ENCODE measurements at regions not wholly inside any gene's neighbourhood (a gene's known extent, or its start where the extent isn't known, plus 50 kb on each side); places are given as distances from the start of the nearest gene placed in this dataset.

DNA sequence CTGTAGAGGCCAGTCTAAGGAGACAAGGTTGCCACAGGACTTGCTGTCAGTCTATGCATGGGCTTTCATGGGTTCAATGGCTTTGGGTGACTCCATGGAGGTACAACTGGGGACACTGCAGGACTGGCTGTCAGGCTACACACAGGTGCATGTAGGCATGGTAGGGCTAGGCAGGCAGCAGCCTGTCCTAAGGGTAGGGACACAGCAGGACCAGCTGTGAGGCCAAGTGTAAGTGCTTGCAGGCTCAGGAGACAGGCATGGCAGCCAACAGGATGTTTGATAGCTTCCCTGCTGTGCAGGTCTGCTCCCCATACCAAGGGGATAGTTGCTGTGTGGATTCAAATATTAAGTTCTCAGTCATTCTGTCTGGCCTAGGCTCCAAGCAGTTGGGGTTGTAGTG is 181.0 kb upstream of the NPY start:
- FAIRE-seq (no peak), DNase-seq (ENCODE audit: low read depth, low spot score) (no peak)
- Histone ChIP-seq H3K9me1 (ENCODE audit: control insufficient read depth, extremely low read depth, insufficient read depth, low read length) (no peaks in the 10 kb centered on the region), H3K9ac (ENCODE audit: control insufficient read depth, extremely low read depth, insufficient read depth, low read length) (no peak overlapping the region), H3K27me3 (ENCODE audit: control insufficient read depth, extremely low read depth, insufficient read depth, low read length) (no peaks in the 10 kb centered on the region), H3K4me2 (ENCODE audit: control insufficient read depth, extremely low read depth, insufficient read depth, low read depth, low read length) (no peak overlapping the region), H2AFZ (ENCODE audit: control insufficient read depth, low read length) (no peak overlapping the region), H3K9me3 (ENCODE audit: control insufficient read depth, low read depth, low read length) (no peaks in the 10 kb centered on the region), H3K4me1 (ENCODE audit: control insufficient read depth, extremely low read depth, insufficient read depth, low read length) (no peaks in the 10 kb centered on the region), H4K20me1 (ENCODE audit: control insufficient read depth, extremely low read depth, insufficient read depth, low read length) (no peaks in the 10 kb centered on the region), H3K27ac (ENCODE audit: control insufficient read depth, insufficient read depth, low read length) (no peak overlapping the region), H3K36me3 (ENCODE audit: control insufficient read depth in 2 of 2, extremely low read depth in 1 of 2, insufficient read depth in 2 of 2, low read length in 2 of 2) (no peaks in the 10 kb centered on the region), H3K4me3 (ENCODE audit: control insufficient read depth in 2 of 3, extremely low read depth in 1 of 3, insufficient read depth in 2 of 3, low read depth in 1 of 3, low read length in 3 of 3) (no peak overlapping the region), H3K79me2 (ENCODE audit: control insufficient read depth, insufficient read depth, low read length) (no peaks in the 10 kb centered on the region)
- dilution Hi-C loops (cut with MboI; ENCODE audit: extremely low pct_ligation_motif_present, low sequenced_read_pairs): no loop called here
- TF ChIP-seq EZH2 (IDR thresholded peaks at IDR 0.05; ENCODE audit: low read length) (no peak), CTCF (optimal IDR thresholded peaks at IDR 0.05 in 1 of 3, IDR thresholded peaks at IDR 0.05 in 1 of 3, conservative IDR thresholded peaks at IDR 0.05 in 1 of 3; ENCODE audit: extremely low read depth in 1 of 3, insufficient read depth in 2 of 3, low read length in 3 of 3) (no peak)

DNA sequence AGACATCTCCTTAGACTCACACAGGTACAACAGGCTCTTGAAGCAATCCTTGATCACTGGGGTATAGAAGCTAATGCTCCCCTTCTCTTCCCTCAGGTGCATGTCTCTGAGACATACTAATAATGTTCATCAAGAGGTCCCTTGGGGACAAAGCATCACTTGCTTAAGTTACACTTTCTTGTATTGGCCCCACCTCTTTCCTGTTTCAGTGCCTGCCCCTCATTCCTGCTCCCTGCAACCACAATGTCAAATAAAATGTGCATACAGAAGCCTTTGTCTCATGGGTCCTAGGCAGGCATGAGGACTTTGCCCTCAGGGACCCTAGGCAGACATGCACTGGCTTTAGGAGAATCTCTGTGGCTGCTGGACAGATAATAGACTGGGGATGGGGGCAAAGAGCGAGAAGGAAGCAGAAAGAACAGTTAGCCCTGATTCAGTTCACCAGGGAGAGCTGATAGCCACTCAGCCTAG is 175.0 kb upstream of the NPY start:
- H3K27me3 ChIP-seq (ENCODE audit: control insufficient read depth, extremely low read depth, insufficient read depth, low read length): no peaks in the 10 kb centered on the region
- no peak overlapping the region for H2AFZ ChIP-seq (ENCODE audit: control insufficient read depth, low read length)
- H3K36me3 ChIP-seq (ENCODE audit: control insufficient read depth in 2 of 2, extremely low read depth in 1 of 2, insufficient read depth in 2 of 2, low read length in 2 of 2): no peaks in the 10 kb centered on the region
- no peak overlapping the region for H3K9ac ChIP-seq (ENCODE audit: control insufficient read depth, extremely low read depth, insufficient read depth, low read length)
- H3K4me2 ChIP-seq (ENCODE audit: control insufficient read depth, extremely low read depth, insufficient read depth, low read depth, low read length): no peak overlapping the region
- no peak for FAIRE-seq
- H3K4me1 ChIP-seq (ENCODE audit: control insufficient read depth, extremely low read depth, insufficient read depth, low read length): no peaks in the 10 kb centered on the region
- H3K27ac ChIP-seq (ENCODE audit: control insufficient read depth, insufficient read depth, low read length): no peak overlapping the region
- no peaks in the 10 kb centered on the region for H3K9me1 ChIP-seq (ENCODE audit: control insufficient read depth, extremely low read depth, insufficient read depth, low read length)
- no peaks in the 10 kb centered on the region for H3K9me3 ChIP-seq (ENCODE audit: control insufficient read depth, low read depth, low read length)
- no peak for DNase-seq (ENCODE audit: low read depth, low spot score)
- no peak for TF ChIP-seq CTCF (optimal IDR thresholded peaks at IDR 0.05 in 1 of 3, IDR thresholded peaks at IDR 0.05 in 1 of 3, conservative IDR thresholded peaks at IDR 0.05 in 1 of 3; ENCODE audit: extremely low read depth in 1 of 3, insufficient read depth in 2 of 3, low read length in 3 of 3)
- TF ChIP-seq EZH2 (IDR thresholded peaks at IDR 0.05; ENCODE audit: low read length): no peak
- H4K20me1 ChIP-seq (ENCODE audit: control insufficient read depth, extremely low read depth, insufficient read depth, low read length): no peaks in the 10 kb centered on the region
- H3K4me3 ChIP-seq (ENCODE audit: control insufficient read depth in 2 of 3, extremely low read depth in 1 of 3, insufficient read depth in 2 of 3, low read depth in 1 of 3, low read length in 3 of 3): no peak overlapping the region
- dilution Hi-C loops (cut with MboI; ENCODE audit: extremely low pct_ligation_motif_present, low sequenced_read_pairs): no loop called here
- no peaks in the 10 kb centered on the region for H3K79me2 ChIP-seq (ENCODE audit: control insufficient read depth, insufficient read depth, low read length)
